GM18907 (cell line): ENCODE measurements at regions not wholly inside any gene's neighbourhood (a gene's known extent, or its start where the extent isn't known, plus 50 kb on each side); places are given as distances from the start of the nearest gene placed in this dataset.
A peak's percentile ranks its signal among the peaks of the same experiment; 100 is the strongest.

Experiments used
- ATAC-seq: cut with Tn5 transposase; IDR thresholded peaks from one replicate; pipeline ENCODE4 v1.9.1; 2021; ENCODE audit warnings: mild to moderate bottlenecking, moderate library complexity; ENCODE audit not compliant: unreplicated experiment

DNA sequence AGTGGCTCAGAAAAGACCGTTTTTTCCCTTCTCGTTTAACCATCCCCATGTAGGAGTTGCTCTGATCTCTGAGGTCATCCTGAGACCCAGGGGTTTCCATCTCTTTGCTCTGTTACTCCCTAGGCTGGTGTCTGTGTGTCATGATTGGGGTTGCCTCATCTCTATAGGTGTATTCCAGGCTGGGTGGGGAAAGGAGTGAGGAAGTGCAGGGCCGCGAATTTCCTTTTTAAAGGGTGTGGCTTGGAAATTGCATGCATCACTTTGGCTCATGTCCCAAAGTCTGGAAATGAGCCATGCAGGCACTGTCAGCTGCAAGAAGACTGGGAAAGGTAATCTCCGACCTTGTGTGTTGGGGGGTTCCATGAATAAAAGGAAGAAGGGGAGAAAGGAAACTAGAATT is 201.9 kb downstream of the AACS start:
- no peak for ATAC-seq

GRCh38 chr12:125269276-125269675 is 204.0 kb downstream of the AACS start:
- no peak for ATAC-seq

DNA sequence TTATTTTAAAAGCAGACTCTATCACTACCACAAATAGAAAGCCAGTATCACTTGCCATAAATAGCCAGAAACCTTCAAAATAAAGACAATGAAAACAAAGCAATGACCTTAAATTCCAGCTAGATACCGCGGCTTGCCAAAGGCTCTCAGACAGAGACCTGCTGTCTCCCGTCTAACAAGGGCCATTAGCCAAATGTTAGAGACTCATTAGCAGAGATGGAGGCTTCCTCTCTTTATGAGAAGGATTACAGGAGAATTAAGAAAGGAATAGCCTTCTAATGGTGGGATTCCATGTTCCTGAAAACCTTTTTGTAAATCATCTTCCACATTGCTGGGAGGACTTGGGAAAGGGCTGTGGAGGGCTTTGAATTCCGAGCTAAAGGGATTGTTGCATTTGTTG is 206.7 kb downstream of the AACS start:
- ATAC-seq = no peak

GRCh38 chr12:125272383-125272933 is 207.2 kb downstream of the AACS start:
- no peak for ATAC-seq

DNA sequence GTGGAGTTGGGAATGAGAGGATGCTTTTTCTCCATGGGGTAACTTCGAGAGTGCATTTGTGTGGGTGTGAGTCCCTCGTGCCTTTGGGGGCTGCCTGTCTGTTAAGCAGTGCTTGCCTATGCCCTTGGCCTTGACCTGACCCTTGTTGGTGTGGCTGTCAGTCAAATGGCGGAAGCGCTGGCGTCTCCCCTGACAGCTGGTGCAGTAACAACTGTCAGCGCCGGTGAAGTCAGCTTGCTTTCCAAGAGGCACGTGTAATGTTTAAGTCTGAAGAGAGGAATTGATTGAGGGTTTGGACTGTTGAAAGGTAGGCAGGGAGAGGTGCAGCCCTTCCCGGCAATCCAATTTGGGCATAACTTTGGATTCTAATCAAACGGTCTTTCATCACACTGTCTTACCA is 211.3 kb downstream of the AACS start:
- ATAC-seq = no peak

DNA sequence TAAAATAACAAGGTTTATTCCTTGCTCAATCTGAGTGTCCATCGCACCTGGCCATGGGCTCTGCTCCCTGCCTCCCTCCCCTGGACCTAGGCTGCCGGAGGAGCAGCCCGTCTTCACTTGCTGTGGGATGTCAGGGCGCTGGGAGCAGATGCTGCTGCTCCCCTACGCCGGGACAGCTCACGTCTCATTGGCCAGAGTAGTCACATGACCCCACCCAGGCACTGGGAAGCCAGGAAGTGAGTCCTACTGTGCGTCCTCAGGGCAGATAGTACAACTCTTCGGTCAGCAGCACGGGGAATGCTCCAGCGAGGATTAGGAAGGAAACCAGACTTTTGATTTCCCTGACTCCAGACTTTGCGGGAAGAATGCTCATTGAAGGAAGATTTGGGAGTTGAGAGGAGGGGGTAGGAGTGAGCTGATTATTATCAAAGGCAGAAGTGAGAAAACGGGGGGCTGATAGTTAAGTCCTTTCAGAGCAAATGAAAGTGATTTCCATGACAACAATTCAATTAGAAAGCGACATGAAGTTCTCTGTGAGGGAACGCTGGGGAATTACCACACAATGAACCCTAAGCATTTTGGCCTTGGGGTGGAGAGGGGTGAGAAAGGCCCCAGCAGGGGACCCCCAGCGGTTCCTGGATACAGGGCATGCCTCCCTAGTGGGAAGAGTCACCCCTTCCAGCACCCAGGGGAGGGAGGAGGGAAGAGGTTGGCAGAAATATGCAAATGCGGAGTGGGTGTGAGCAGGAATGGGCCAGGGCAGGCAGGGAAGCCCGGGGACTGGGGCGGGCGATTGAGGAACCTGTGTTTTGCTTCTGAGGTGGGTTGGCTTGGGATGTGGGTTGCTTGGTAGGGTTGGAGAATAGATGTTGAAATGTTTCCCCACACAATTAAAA is 215.5 kb downstream of the AACS start:
- no peak for ATAC-seq

DNA sequence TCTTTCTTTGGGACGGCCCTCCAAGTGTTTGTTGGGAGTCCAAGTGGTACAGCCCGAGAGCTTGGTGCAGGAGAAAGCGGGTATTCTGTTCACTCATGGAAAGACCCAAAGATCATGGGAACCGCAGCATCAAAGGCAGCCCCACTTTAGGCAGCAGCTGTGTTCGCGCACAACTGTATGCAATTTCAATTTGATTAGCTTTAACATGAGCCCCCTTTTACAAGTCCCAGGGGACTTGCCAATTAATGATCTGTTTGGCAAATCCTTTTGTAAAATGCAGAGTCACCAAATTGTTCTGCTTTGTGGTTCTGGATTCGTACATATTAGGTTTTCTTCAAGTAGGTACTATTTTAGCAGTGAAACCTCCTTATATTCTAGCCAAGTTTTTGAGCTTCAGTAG is 217.7 kb downstream of the AACS start:
- ATAC-seq = no peak

DNA sequence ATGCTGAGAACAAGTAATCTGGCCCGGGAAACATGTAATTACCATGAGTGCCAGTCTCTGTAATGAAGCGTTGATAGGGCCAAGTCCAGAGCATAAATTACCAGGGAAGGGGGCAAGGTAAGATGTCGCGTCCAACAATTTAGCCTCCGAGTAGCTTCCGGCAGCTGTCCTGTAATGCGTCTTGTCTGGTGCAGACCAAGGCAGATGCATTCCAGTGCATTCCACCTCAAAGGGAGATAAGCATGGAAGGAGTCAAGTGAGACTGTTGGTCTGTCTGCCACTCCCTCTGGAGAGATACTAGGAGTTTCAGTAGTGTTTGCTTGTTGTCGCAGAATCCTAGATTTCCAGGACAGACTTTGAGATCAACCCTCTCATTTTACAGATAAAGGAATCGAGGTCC is 218.3 kb downstream of the AACS start:
- no peak for ATAC-seq

- ATAC-seq = no peak
Observed at GRCh38 chr12:125284087-125284486, 218.9 kb downstream of the AACS start.

GRCh38 chr12:125284945-125285685 is 219.9 kb downstream of the AACS start:
- ATAC-seq = no peak

- no peak for ATAC-seq
Observed at GRCh38 chr12:125286005-125286727, 220.9 kb downstream of the AACS start.

DNA sequence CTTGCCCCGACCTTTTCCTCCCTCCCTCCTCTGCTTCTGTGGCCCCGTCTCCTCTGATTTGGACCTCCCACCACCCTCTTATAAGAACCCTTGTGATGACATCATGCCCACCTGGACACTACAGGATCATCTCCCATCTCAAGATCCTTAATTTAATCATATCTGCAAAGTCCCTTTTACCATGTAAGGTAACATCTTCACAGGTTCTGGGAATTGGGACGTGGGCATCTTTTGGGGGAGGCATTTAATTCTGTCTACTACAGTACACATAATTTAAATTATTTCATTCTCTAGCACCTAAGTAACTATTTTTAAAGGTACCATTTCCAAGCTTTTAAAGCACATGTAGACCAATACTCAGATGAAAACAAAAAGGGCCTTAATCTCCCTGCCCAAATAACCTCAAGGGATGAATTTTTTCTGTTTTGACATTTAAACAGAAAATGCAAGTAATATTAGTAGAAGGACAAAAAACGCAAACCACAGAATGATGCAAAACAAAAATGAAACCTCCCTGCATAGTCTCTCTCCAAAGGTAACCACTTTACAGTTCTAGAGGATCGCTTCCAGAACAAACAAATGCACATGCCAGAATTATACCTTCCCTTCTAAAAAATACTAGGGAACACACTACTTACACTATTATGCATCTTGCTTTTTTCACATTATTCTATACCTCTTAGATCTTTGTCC is 222.1 kb downstream of the AACS start:
- peak; percentile 61 for ATAC-seq

DNA sequence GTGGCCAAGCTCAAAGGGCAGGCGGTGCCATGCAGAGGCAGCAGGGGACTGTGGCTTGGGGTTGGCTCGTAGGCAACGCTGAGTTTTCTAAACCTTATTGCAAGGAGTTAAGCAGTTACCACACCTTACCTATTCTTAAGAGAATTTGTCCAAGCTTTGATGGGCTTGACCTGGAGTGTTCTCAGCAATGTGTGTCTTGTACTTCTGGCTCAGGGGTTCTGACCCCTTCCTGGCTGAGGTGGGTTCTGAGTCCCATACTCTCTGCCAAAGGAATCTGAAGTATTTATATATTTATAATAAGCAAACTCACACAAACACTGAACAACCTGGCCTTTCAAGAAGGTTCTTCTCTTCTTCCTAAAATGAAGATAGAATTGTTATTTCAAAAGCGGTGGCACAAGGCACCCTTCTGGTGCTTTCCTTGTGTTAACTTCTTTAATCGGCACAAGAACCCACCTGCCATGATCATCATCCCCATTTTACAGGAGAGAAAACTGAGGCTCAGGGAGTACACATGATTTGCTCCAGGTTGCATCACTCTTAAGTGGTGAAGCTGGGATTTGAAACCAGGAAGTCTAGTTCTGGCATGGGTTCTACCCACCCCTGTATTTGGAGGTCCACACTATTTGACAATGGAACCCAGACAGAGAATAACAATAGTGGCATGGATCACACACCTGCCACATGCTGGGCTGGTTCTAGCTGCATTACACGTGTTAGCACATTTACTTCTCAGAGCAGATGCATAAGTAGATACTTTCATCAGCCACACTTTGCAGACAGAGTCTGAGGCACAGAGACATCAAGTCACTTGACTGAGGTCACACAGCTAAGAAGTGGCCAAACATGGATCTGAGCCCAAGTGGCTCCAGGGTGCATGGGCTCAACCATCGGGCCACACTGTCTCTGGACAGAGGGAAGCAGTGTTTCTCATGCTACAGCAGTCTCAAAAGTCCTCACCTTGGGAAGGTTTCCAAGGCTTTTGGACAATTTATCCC is 224.0 kb downstream of the AACS start:
- no peak for ATAC-seq

DNA sequence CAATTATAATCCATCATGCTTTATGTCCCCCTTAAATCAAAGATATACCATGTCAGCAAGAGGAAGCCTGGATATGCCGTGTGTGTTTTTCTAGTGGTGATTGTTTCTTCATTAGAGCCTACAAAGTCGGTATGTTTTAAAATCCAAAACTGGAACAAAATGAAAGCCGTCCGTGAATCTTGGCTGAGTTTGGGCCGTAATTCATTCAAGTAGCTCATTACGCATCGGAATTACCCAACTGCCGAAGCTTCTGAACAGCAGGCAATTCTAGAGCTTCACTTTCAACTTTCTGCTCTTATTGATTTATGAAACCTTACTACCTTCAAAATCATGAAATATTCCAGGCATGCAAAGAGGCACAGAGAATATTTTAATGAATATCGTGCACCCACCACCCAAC is 224.7 kb downstream of the AACS start:
- no peak for ATAC-seq

- ATAC-seq = no peak
Observed at GRCh38 chr12:125292700-125293099, 227.5 kb downstream of the AACS start.

DNA sequence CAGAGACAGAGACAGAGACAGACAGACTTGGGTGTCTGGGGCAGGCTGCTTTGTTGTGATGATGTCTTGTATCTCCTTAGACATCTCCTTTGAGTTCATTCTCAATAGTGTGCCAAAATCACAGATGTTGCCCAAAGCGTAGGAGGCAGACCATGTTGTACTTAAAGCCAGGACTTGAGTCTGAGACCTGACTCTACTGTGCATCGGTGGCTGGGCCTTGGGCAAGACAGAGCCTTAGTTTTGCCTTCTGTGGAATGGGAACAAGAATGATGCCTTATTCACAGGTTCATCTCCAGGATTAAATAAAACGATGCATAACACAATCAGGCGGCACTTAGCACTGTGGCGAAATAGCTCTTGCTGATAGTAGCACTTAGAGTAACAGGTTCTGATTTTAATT is 230.3 kb downstream of the AACS start:
- no peak for ATAC-seq

- ATAC-seq = no peak
Observed at GRCh38 chr12:125296701-125297100, 231.5 kb downstream of the AACS start.

DNA sequence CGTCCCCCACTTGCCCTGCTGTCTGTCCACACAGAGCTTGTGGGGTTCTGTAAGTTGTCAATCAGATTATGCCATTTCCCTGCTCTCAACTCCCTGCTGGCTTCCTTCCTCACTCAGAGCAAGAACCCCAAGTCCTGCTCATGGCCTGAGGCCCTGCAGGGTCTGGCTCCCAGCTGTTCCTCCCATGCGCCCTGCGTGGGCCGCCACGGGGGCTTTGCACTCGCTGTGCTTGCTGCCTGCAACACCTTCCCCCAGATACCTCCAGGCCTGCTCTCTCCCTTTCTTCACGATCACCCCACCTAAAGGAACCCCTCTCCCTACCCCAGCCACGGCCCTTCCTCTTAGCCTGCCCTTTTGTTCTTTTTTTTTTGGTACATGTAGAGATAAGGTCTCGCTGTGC is 234.6 kb downstream of the AACS start:
- ATAC-seq = no peak

- no peak for ATAC-seq
Observed at GRCh38 chr12:125300249-125300648, 235.0 kb downstream of the AACS start.
